ENCODE measurements at regions not wholly inside any gene's neighbourhood (a gene's known extent, or its start where the extent isn't known, plus 50 kb on each side); places are given as distances from the start of the nearest gene placed in this dataset.

DNA sequence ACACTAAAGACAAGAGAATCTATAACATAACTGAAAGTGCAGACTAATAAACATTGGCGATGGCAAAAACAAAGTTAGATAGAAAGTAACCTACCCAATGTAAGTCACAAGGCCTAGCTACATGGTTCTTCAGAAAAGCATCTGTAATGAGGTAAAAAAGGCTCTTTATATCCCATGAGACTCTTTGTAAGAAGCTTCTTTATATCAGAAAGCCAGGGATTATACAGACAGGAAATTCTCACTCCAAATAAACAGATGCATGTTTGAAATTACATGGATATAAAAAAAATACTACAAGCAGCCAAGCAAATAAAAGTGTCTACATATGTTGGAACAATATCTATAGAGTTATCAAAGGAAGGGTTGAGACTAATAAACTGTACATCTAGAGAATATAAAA, 284.9 kb upstream of the NRSN1 start:
- H2BK20ac ChIP-seq (ENCODE audit: low read depth, low read length, poor library complexity, severe bottlenecking) = no peak overlapping the region
- no peaks in the 10 kb centered on the region for H3K27me3 ChIP-seq (ENCODE audit: insufficient read depth, low read length)
- H2BK120ac ChIP-seq (ENCODE audit: low read depth, low read length, poor library complexity, severe bottlenecking) = no peak overlapping the region
- H4K8ac ChIP-seq (replicated peaks; ENCODE audit: insufficient read length, low read depth, low read length) = no peak overlapping the region
- no peaks in the 10 kb centered on the region for H3K79me2 ChIP-seq (ENCODE audit: insufficient read depth, low read length)
- no peak overlapping the region for H3K23ac ChIP-seq (ENCODE audit: insufficient read length, low read depth, low read length)
- H4K91ac ChIP-seq (ENCODE audit: insufficient read length, low read depth, low read length) = no peak overlapping the region
- H3K9me3 ChIP-seq (ENCODE audit: control insufficient read depth, low read depth, low read length) = no peaks in the 10 kb centered on the region
- no peak overlapping the region for H2BK5ac ChIP-seq (ENCODE audit: insufficient read length, low read length)
- Mint-ChIP-seq H3K36me3 (ENCODE audit: insufficient read depth in 1 of 3, low read depth in 3 of 3) (no peaks in the 10 kb centered on the region), H3K4me1 (no peaks in the 10 kb centered on the region), H3K27ac (no peak overlapping the region), H3K4me3 (no peak overlapping the region), H3K27me3 (ENCODE audit: low read depth) (no peaks in the 10 kb centered on the region), H3K9me3 (no peaks in the 10 kb centered on the region)
- no peak overlapping the region for H3K56ac ChIP-seq (ENCODE audit: insufficient read length, low read depth, low read length)
- H3T11ph ChIP-seq (ENCODE audit: low read length) = no peak overlapping the region
- H4K20me1 ChIP-seq (ENCODE audit: control insufficient read depth, insufficient read depth, insufficient read length) = no peaks in the 10 kb centered on the region
- no CpG with 5 or more reads among the region's 1 CpG for WGBS (ENCODE audit: extremely low coverage, insufficient read length, low lambda C conversion rate)
- H3K79me1 ChIP-seq (ENCODE audit: insufficient read depth, low read depth, low read length, poor library complexity, severe bottlenecking) = no peaks in the 10 kb centered on the region
- H2BK12ac ChIP-seq (ENCODE audit: insufficient read length, low read depth, low read length) = no peak overlapping the region
- H3K23me2 ChIP-seq (ENCODE audit: insufficient read length, low read depth, low read length, poor library complexity, severe bottlenecking) = no peaks in the 10 kb centered on the region
- H3K9ac ChIP-seq (ENCODE audit: extremely low read depth, insufficient read length, low read length) = no peak overlapping the region
- no peak overlapping the region for H3K27ac ChIP-seq (ENCODE audit: insufficient read length, low read depth, low read length)
- no peak for TF ChIP-seq CTCF (conservative IDR thresholded peaks at IDR 0.05)
- no peak overlapping the region for H3K18ac ChIP-seq (ENCODE audit: insufficient read length, low read depth, low read length)
- H3K14ac ChIP-seq (ENCODE audit: insufficient read depth, low read length) = no peak overlapping the region
- H3K4me1 ChIP-seq (ENCODE audit: insufficient read depth, low read length) = no peaks in the 10 kb centered on the region
- DNase-seq = no peak
- no peak overlapping the region for H2BK15ac ChIP-seq (ENCODE audit: low read depth, low read length)
- no peak overlapping the region for H2AK5ac ChIP-seq (ENCODE audit: insufficient read length, low read length)
- H2AFZ ChIP-seq (ENCODE audit: low read length) = no peak overlapping the region
- no peak overlapping the region for H3K4me2 ChIP-seq (ENCODE audit: insufficient read depth, insufficient read length, low read length)
- no peak overlapping the region for H3K4ac ChIP-seq (ENCODE audit: low read depth, low read length)
- no peak overlapping the region for H4K5ac ChIP-seq (ENCODE audit: insufficient read length, low read depth, low read length)
